Left colon (tissue), 2 donors: ENCODE measurements at regions not wholly inside any gene's neighbourhood (a gene's known extent, or its start where the extent isn't known, plus 50 kb on each side); places are given as distances from the start of the nearest gene placed in this dataset.
"Not testable (repeated sequence)": the region's sequence is repeated elsewhere in the genome, so short reads cannot be mapped to it uniquely, and the experiment has no call there.

Source experiments
- ATAC-seq: fragments of 200-7000 bp; cut with Tn5 transposase; one replicate; pipeline ENCODE4 v1.9.1; 2020; ENCODE audit warnings: mild to moderate bottlenecking, moderate library complexity
- DNase-seq, 2 donors: peaks; one replicate each; pipeline ENCODE4 v3.0.0-alpha.2; 2020
- intact Hi-C, 2 donors: fragments of 100-400 bp; cut with DNase I in 1 of 2; cut with micrococcal nuclease in 1 of 2; formaldehyde crosslinking; loops; one replicate each; pipeline versions ENCODE4 v1.11.2 to v1.14.0; 2022; cut with DNase I, micrococcal nuclease
- donor health status: DM: no; HTN: no; CAD: no.
- donor health status: DM: yes; HTN: yes; CAD: no.

DNA sequence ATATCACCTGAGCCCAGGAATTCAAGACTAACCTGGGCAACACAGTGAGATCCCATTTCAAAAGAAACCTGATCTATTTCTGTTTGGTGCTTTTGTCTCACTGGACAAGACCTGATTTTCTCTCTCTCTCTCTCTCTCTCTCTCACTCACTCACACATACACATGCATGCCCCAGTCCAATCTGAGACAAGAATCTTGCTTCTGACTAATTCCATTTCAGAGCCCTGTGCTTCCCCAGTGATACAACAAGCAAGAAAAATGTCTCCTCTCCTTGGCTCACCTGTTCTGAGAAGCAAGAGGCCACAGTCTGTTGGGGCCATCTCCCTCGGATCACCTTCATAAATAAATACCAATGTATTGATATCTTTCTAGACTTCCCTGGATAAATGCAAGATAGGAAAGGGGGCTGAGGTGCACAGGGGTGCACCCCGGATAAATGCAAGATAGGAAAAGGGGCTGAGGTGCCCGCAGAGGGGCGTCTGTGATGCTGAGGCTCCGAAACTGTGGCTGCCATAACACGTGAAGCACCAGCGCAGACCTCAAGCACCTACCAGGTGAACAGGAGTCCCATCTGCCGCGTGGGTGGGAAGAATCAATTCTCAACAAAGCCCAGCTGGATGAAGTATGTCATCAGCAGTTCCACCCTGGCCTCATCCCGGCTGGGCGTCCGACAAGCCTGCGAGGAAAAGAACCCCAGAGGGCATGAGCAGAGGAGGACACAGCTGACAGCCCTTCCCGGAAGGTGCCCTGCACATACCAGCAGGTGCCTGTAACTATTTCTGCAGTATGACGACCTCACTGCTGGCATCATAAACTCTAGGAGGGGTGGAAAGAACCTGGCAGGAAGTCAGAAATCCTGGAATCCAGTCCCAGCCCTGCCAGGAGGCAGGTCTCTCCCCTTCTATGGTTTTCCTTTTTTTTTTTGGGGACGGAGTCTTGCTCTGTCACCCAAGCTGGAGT is 280.0 kb downstream of the GOLGA6L6 start:
- ATAC-seq = peak; percentile 26
- DNase-seq, intact Hi-C loops: not testable (repeated sequence)

DNA sequence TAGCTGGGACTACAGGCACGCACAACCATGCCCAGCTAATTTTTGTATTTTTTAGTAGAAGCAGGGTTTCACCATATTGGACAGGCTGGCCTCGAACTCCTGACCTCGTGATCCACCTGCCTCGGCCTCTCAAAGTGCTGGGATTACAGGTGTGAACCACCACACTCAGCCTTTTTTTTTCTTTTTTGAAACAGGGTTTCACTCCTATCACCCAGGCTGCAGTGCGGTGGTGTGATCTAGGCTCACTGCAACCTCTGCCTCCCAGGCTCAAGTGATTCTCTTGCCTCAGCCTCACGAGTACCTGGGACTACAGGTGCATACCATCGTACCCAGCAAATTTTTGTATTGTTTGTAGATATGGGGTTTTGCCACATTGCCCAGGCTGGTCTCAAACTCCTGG is 280.9 kb downstream of the GOLGA6L6 start:
- ATAC-seq, intact Hi-C loops, DNase-seq: not testable (repeated sequence)

DNA sequence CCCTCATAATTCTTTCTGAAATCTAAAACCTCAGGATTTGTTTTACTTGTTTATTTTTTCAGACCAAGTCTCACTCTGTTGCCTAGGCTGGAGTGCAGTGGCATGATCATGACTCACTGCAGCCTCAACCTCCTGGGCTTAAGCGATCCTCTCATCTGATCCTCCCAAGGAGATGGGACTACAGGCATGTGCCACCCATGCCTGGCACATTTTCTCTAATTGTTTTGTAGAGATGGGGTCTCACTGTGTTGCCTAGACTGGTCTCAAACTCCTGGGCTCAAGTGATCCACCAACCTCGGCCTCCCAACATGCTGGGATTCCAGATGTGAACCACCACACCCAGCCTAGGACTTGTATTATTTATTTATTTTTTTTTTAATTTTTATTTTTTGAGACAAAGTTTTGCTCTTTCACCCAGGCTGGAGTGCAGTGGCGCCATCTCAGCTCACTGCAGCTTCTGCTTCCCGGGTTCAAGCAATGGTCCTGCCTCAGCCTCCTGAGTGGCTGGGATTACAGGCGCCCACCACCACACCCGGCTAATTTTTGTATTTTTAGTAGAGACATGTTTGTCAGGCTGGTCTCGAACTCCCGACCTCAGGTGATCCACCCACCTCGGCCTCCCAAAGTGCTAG is 281.9 kb downstream of the GOLGA6L6 start:
- intact Hi-C loops = loop anchor here in 1 of 2 donors (5.0 kb wide), 1 partner anchor 53 kb away; no protein-coding TSS in a partner anchor
- not testable (repeated sequence) for DNase-seq, ATAC-seq

DNA sequence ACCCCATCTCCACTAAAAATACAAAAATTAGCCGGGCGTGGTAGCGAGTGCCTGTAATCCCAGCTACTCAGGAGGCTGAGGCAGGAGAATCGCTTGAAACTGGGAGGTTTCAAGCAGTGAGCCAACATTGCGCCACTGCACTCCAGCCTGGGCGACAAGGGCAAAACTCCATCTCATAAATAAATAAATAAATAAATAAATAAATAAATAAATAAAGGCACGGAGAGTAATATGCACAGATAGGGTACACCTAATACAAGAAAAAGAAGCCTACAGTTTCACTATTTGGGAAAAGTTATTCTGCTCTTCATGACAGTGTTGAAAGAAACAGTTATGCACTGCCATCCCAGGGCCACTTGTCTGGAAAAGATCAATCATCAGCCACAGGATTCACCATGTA is 285.2 kb downstream of the GOLGA6L6 start:
- DNase-seq, ATAC-seq: not testable (repeated sequence)
- intact Hi-C loops = loop anchor here in 1 of 2 donors (5.0 kb wide), 1 partner anchor 56 kb away; no protein-coding TSS in a partner anchor

DNA sequence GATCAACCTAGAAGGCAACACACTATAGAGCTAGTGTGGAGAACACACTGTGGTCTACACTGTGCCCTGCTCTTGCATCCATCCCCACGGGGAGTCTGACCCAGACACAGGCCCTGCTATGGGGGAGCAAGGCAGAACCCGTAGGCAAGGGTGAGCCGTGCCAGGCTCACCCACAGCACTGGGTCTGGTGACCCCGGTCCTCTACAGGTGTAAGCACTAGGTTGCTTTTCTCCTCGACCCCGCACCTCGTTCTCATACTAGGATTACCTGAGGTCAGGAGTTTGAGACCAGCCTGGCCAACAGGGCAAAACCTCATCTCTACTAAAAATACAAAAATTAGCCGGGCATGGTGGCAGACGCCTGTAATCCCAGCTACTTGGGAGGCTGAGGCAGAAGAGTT is 286.0 kb downstream of the GOLGA6L6 start:
- intact Hi-C loops = loop anchor here in 1 of 2 donors (5.0 kb wide), 1 partner anchor 57 kb away; no protein-coding TSS in a partner anchor
- not testable (repeated sequence) for ATAC-seq, DNase-seq

DNA sequence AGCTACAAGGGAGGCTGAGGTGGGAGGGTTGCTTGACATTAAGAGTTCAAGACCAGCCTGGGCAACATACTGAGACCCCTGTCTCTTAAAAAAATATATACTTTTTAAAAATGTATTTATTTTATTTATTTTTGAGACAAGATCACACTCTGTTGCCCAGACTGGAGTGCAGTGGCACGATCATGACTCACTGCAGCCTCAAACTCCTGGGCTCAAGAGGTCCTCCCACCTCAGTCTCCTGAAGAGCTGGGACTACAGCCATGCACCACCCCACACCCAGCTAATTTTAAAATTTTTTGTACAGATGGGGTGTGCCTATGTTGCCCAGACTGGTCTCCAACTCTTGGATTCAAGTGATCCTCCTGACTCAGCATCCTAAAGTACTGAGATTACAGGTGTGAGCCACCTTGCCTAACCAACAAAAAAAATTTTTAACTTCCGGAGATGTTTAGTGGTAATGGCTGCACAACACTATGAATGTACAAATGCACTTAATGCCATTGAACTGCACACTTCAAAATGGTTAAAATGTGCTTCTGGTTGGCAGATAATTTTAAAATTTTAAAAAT is 288.5 kb downstream of the GOLGA6L6 start:
- ATAC-seq, intact Hi-C loops: not testable (repeated sequence)

DNA sequence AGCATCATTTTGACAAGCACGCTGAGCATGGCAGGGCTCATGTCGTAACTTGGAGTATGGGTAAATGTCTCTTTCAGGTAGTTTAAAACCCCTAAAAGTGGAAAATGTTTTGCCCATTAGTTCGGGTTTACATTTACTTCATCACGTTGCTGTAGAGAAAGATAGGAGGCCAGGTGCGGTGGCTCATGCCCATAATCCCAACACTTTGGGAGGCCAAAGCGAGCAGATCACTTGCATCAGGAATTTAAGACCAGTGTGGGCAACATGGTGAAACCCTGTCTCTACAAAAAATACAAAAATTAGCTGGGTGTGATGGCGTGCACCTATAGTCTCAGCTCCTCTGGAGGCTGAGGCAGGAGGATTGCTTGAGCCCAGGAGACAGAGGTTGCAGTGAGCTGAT is 289.6 kb downstream of the GOLGA6L6 start:
- DNase-seq, intact Hi-C loops, ATAC-seq: not testable (repeated sequence)

More for the DNA sequence above, 288.5 kb downstream of the GOLGA6L6 start:
- not testable (repeated sequence) for DNase-seq

DNA sequence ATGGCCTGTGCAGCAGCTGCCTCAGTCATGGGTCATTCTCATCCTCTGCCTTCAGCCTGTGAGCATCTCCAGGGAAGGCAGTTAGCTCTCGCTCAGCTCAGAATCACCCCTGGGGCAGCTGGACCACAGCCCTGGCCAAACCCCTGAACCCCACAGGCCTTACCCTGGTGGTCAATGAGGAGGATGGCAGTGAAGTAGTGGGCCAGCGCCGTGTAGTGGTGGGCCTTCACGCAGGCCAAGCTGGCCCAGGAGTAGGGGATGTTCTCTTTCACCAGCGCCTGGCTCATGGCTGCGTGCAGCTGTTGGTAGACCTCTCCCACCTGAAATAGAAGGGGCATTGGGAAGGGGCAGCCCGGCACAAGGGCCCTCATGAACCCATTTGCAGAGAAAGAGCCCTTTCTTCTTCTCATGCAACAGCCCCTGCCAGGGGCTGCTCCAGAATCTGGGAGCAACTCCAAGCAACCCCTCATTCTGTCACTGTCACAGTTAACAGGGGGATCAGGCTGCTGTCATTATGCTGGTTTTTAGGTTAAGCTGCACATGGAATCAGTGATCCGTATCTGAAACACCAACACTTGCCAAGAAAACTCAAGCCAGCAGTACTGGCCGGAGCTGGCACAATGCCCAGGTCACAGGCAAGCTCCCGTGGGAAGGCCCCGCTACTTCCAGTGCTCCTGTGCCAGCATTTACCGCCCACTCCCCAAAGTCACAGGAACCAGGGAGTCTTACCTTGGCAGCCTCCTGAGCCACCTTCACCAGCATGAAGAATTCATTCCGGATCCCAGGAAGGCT is 290.2 kb downstream of the GOLGA6L6 start:
- DNase-seq, intact Hi-C loops, ATAC-seq: not testable (repeated sequence)

DNA sequence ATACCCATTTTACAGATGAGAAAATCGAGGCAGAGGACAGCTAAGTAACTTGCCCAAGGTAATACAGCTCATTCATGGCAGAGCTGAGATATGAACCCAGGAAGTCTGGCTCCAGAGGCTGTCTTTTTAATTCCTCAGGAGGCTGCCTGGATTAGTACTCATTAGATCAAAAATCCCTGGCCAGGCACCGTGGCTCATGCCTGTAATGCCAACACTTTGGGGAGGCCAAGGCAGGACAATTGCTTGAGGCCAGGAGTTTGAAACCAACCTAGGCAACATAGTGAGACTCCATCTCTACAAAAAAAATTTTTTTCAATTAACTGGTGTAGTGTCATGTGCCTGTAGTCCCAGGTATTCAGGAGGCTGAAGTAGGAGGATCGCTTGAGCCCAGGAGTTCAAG is 291.4 kb downstream of the GOLGA6L6 start:
- DNase-seq, intact Hi-C loops, ATAC-seq: not testable (repeated sequence)

DNA sequence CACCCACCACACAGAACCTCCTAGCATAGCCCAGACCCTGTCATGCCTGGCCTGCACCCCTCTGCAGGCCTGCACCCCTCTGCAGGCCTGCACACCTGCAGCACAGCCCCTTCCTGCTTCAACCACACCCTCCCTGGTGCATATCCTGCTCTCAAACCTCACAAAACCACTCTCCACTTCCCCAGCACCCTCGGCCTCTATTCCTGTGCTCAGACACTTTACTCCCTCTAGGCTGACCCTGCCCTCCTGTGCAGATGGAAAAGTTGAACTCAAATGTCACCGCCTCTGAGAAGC is 292.0 kb downstream of the GOLGA6L6 start:
- ATAC-seq, DNase-seq, intact Hi-C loops: not testable (repeated sequence)

DNA sequence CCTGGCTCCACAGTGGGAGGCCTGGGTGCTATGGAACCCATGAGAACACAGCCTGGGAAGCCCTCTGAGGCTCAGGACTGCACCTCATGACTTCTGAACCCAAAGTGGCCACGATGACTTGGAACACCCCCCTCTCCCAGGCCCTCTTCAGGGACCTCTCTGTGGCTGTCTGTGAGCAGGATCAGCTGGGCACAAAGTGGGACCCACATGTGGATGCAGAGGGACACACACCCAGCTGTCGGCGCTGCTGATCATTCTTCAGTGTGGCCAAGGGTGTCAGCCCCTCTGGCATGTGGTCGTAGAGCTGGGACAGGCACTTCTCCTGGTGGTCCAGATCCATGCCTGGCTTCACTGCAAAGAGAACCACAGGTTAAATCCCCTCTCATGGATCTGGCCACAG is 293.2 kb downstream of the GOLGA6L6 start:
- DNase-seq, intact Hi-C loops, ATAC-seq: not testable (repeated sequence)

DNA sequence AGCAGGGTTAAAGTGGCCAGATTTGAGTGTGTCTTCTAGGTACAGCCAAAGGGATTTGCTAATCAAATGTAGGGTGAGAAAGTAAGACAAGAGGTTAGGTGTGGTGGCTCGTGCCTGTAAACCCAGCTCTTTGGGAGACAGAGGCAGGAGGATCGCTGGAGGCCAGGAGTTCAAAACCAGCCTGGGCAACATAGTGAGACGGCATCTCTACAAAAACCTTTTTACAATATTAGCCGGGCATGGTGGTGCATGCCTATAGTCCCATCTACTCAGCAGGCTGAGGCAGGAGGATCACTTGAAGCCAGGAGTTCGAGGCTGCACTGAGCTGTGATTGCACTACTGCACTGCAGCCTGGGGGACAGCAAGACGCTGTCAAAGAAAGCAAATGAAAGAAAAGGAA is 294.5 kb downstream of the GOLGA6L6 start:
- DNase-seq, intact Hi-C loops, ATAC-seq: not testable (repeated sequence)

DNA sequence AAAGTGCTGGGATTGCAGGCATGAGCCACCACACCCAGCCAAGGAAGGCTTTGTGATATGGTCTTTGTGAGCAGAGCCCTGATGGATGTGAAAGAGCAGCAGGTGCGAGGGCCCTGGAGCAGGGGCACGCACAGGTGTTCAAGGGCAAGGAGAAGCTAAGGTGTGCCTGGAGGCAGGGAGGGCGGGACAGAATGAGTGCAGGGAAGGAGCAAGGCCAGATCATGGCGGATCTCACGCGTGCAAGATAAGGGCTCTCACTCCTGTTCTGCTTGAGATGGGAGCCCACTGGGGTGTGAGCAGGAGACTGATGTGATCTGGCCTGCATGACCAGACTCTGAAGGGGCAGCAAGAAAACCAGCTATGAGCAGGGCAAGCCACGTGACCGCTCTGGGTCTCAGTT is 295.0 kb downstream of the GOLGA6L6 start:
- ATAC-seq, intact Hi-C loops, DNase-seq: not testable (repeated sequence)

DNA sequence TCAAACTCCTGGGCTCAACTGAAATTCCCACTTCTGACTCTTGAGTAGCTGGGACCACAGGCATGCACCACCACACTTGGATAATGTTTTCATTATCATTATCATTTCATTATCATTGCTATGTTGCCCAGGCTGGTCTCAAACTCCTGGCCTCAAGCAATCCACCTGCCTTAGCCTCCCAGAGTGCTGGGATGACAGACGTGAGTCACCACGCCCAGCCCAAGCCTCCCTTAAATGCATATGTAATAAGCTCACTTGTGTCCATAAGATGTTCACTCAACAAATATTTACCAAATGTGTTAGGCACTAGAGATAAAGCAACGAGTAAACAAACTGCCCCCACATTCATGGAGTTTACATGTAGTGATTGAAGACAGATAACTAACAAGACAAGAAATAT is 295.7 kb downstream of the GOLGA6L6 start:
- intact Hi-C loops, ATAC-seq, DNase-seq: not testable (repeated sequence)

DNA sequence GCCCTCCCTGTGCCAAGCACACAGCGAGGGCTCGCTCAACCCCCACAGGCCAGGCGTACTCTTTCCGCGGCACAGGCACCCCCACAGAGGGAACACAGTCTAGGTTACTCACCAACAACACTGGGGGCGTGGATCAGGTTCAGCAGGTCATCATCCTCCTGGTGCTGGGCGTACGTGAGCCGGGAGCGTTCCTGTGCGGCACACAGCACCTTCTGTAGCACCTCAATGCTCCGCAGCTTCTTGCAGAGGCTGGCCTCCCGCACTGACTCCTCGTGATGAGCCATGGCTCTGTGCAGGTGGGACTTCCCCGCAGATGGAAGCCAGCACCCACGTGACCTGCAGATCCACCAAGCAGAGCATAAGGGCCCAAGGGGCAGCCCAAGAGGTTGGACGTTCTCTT is 296.8 kb downstream of the GOLGA6L6 start:
- intact Hi-C loops, ATAC-seq, DNase-seq: not testable (repeated sequence)

DNA sequence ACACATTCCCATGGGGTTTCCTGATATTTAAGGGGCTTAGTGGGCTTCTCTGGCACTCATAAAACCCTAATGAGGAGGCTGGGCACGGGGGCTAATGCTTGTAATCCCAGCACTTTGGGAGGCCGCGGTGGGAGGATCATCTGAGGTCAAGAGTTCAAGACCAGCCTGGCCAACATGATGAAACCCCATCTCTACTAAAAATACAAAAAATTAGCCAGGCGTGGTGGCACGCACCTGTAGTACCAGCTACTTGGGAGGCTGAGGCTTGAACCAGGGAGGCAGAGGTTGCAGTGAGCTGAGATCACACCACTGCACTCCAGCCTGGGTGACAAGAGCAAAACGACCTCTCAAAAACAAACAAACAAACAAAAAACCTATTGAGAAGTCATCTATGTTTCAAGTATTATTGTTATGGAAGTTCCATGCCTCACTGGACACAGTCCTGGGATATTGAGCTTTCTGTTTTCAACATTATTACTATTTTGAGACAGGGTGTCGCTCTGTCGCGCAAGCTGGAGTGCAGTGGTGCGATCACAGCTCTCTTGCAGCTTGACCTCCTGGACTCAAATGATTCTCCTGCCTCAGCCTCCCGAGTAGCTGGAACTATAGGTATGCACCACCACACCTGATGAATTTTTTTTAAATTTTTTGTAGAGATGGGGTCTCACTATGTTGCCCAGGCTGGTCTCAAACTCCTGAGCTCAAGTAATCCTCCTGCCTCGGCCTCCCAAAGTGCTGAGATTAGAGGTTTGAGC is 297.9 kb downstream of the GOLGA6L6 start:
- intact Hi-C loops, ATAC-seq, DNase-seq: not testable (repeated sequence)

DNA sequence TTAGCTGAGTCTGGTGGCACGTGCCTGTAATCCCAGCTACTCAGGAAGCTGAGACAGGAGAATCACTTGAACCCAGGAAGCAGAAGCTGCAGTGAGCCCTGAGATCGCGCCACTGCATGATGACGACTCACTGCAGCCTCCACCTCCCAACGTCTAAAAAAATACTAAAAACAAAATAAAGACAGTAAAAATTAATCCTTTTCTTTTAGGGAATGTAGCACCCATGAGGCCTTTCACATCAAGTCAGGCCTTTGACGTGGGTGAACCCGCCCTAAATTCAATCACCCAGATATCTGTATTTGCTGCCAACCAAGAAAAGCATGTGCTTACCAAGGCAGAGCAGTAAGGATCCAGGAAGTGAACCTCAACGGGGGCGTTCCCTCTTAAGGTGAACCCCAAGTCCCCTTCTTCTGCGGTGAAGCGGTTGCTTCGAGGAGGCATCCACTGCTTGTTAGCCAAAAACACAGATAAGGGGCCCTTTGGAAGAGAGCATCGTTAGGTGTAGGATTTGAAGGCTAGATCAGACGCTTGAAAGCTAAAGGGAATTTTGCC is 301.2 kb downstream of the GOLGA6L6 start:
- intact Hi-C loops, DNase-seq, ATAC-seq: not testable (repeated sequence)
